NCI-H345 treated with DMSO at 0.1 percent for 48 hours (cell line): ENCODE measurements at regions not wholly inside any gene's neighbourhood (a gene's known extent, or its start where the extent isn't known, plus 50 kb on each side); places are given as distances from the start of the nearest gene placed in this dataset.
"Not testable (repeated sequence)": the region's sequence is repeated elsewhere in the genome, so short reads cannot be mapped to it uniquely, and the experiment has no call there.

ENCODE experiments used
- DNase-seq: peaks from one replicate; lab custom pipeline; 2025; ENCODE audit not compliant: unreplicated experiment; lab: John Stamatoyannopoulos, UW

- no peak for DNase-seq
Measured at GRCh38 chr12:41684997-41685396, 459.7 kb downstream of the GXYLT1 start.

DNA sequence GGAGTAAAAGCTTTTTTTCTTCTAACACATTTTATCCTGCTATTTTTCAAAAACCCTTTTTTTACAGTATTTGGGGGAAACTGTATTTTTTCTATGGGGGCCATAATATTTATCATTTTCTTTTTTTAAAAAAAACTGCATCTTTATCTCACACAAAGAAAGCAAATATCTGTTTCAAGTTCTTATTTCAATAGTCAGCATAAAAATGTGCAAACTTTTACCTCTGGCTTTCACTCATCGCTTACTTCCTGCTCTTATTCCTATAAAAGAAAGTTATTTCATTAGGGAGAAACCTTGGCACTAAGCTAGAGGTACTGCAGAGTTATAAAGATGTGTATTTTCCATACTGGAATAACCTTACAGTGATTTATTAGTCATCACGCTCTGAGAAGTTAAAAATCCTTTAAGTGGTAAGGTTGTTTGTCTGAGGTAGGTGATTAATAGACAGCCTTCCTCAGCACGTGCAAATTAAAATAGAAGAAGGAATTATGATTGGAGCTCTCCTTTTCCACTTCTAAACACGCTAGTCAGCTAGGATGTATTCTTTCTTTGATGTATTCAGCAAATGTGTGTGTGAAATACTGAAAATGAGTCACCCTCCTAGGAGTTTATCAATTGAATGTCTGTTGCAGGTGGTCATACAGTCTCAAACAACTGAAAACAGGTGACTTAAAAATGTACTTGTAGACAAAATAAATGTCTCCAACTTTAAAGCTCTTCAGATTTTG is 461.0 kb downstream of the GXYLT1 start:
- no peak for DNase-seq

- no peak for DNase-seq
Measured at GRCh38 chr12:41683023-41683422, 461.7 kb downstream of the GXYLT1 start.

GRCh38 chr12:41681898-41682297 is 462.8 kb downstream of the GXYLT1 start:
- no peak for DNase-seq

DNA sequence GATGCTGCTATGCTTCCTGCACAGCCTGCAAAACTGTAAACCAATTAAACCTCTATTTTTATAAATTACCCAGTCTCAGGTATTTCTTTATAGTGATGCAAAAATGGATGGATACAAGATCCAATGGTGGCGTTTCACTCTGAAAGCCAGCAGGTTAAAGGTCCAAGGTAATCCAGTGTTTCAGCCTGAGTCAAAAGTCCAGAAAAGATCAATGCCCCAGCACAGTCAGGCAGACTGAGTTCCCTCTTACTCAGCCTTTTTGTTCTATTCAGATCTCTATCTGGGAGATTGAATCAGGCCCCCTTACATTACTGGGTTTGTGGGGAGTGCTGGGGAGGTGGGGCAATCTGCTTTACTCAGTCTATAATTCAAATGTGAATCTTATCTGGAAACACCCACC is 464.5 kb downstream of the GXYLT1 start:
- no peak for DNase-seq

GRCh38 chr12:41663598-41664265 is 475.6 kb downstream of the PDZRN4 start:
- no peak for DNase-seq

- DNase-seq, result no peak
Measured at GRCh38 chr12:41661141-41661765, 473.1 kb downstream of the PDZRN4 start.

DNA sequence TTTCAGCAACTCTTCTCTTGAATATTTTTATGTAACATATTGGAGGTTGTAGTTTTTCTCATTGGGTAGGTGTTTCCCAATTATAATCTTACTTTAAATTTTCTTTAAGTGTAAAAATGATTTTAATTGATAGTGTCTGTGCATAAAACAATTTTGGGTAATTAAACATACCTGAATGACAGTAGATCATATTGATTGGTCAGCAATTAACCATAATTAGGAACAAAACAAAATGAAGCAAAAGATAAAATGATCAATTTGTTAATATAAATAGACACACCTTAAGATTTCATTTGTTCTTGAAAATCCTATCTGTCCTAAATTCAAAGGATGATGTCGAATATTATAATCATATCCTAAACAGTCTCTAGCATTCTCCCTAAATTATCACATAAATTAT is 468.3 kb downstream of the PDZRN4 start:
- DNase-seq, result no peak

DNA sequence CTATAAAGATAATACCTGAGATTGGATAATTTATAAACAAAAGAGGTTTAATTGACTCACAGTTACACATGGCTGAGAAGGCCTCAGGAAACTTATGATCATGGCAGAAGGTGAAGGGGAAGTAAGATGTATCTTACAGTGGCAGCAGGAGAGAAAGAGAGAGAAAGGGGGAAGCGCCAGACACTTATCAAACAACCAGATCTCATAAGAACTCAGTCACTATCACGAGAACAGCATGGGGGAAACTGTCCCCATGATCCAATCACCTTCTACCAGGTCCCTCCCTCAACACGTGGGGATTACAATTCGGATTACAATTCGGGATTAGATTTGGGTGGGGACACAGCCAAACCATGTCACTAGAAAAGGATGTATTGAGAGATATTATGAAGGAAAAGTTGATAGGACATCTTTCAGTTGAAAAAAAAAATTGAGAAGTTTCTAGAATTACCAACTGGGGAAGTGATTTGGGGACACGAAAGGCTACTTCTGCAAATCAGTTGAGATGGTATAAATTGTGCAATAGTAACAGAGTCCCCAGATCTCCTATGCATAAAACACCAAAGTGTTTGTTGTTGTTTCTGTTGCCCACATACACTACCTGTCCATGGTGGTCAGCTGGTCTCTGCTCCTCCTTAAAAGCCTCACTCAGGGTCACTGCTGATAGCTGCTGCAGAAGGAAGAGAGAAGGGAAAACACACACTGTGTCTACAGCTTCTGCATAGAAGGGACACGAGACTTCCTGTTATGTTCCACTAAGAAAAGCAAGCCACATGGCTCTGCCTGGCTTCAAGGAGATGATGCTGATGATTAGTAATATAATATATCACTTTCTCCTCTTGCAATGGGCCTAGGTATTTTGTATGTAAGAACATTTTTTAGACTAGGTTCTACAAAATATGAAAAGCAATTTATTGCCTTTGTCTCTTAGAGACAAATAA is 465.5 kb downstream of the PDZRN4 start:
- DNase-seq, result no peak

GRCh38 chr12:41652981-41653380 is 464.9 kb downstream of the PDZRN4 start:
- peak; percentile 11 for DNase-seq

DNA sequence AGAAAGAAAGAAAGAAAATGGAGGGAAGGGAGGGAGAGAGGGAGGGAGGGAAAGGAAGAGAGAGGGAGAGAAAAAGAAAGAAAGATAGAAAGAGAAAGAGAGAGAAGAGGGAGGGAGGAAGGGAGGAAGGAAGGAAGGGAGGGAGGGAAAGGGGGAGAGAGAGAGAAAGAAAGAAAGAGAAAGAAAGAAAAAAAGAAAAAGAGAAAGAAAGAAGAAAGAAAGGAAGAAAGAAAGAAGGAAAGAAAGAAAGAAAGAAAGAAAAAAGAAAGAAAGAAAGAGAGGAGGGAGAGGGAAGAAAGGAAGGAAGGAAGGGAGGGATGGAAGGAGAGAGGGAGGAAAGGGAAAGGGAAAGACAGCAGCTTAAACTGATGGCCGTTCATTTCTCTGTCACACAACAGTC is 457.5 kb downstream of the PDZRN4 start:
- no peak for DNase-seq

- DNase-seq, result not testable (repeated sequence)
Measured at GRCh38 chr12:41642808-41643207, 454.7 kb downstream of the PDZRN4 start.

DNA sequence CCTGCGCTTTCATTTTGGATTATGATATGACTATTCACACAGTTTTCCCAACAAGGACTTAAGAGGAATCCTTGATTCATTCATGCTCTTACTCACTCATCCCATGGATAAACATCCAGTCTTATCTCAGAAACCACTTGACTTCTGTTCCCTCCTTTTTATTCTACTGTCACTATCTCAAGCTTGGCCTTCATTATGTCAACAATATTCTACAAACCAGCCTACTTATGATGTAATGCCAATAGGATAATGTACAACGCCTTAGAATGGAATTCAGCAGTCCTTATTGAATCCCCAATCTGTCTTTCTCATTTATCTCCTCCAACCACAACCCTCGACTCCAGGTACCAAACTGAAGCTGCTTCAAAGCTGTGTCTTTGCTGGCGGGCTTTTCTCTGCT is 448.5 kb downstream of the PDZRN4 start:
- DNase-seq, result no peak

DNA sequence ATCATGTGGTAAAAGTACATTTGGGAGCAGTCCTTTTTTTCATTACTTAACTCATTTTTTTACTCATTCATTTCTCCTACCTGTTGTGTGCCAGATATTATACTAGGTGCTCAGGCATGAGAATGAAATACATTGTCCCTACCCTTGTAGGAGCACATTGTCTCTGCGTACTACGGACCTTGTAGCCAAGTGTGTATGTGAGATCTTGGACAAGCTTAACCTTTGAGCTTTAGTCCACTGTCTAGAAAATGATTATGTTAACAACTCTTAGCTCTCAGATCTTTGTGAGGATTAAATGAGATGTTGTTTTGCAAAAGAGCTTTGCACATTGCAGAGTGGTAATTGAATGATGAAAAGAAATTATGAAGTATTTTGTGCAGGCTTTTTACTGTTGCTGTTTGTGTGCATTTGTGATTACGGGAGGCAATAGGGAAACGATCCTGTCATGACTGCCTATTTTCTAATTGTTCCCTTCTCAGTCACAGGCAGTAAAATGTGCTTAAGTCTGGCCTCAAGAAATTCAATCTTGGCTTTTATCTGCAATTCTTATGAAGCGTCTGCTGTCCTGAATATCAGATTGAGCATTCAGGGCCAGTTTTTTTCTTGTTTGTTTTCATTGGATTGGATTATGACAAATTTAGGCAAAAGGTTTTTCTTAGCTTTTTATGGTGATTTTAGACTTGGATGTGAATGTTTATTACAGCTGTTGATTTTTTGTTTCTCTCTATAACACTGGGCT is 447.7 kb downstream of the PDZRN4 start:
- DNase-seq, result no peak

DNA sequence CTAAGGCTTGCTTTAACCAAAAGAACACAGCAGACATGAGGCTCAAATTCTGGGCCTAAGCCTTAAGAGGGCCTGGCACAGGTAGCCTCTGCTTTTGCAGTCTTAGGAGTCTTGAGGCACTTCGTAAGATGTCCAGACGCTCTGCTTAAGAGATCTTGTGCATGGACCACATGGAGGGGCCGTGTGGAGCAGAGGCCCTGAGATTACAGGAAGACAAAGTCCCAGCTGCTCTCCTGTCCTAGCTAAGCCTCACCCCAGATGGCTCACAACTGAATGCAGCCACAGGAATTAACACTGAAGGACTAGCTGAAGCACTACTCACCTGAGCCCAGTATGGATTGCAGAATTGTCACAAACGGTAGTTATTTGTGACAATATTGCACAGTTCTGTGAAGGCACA is 446.0 kb downstream of the PDZRN4 start:
- DNase-seq, result no peak

- no peak for DNase-seq
Measured at GRCh38 chr12:41629611-41630010, 441.5 kb downstream of the PDZRN4 start.

DNA sequence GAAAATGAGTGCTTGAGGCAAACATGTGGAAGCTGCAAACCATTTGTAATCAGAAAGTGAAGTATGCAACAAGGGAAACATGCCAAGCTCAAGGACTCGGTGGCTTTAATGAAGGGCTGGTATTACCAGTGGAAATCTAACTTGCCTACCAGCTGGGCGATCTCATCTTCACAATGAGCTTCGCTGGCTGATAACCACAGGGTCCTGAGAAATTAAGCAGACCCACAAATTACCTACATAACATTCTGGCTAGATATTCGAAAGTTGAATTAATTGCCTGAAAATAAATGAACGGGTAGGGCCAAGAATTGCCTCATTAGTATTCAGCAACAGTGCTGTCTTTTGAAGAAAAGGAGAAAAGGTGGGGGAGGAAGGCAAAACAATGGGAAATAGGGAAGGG is 439.4 kb downstream of the PDZRN4 start:
- DNase-seq, result no peak

GRCh38 chr12:41624571-41624970 is 436.5 kb downstream of the PDZRN4 start:
- no peak for DNase-seq
